OCI-LY3 (cell line): ENCODE measurements at regions not wholly inside any gene's neighbourhood (a gene's known extent, or its start where the extent isn't known, plus 50 kb on each side); places are given as distances from the start of the nearest gene placed in this dataset.
"Not testable (repeated sequence)": the region's sequence is repeated elsewhere in the genome, so short reads cannot be mapped to it uniquely, and the experiment has no call there.

Experiments
- H2AFZ ChIP-seq: fragments of 200-600, 300-600 bp; shearing (Covaris generic); 2 replicates; pipeline ENCODE4 v1.6.0; 2014; ENCODE audit warnings: antibody characterized with exemption, low read depth, low read length
- H3K27ac ChIP-seq: fragments of 200-600, 300-600 bp; sonication (generic); 2 replicates; pipeline ENCODE4 v1.5.1; 2014; ENCODE audit warnings: mild to moderate bottlenecking, low read length, moderate library complexity, mixed read lengths
- H3K27me3 ChIP-seq: fragments of 200-600, 300-600 bp; sonication (generic); 2 replicates; pipeline ENCODE4 v1.6.1; 2014; ENCODE audit warnings: low read depth, low read length, mixed read lengths
- H3K36me3 ChIP-seq: fragments of 200-600, 300-600 bp; sonication (generic); replicated peaks from 2 replicates; pipeline ENCODE3; 2014; ENCODE audit warnings: low read depth, low read length, mixed read lengths
- H3K4me1 ChIP-seq: fragments of 300-600, 200-600 bp; sonication (generic); 2 replicates; pipeline ENCODE4 v1.6.1; 2014; ENCODE audit warnings: low read length, mixed read lengths
- H3K4me2 ChIP-seq: fragments of 200-600, 300-600 bp; sonication (generic); 2 replicates; pipeline ENCODE4 v1.6.1; 2014; ENCODE audit warnings: low read length, mixed read lengths
- H3K4me3 ChIP-seq: fragments of 300-600, 200-600 bp; sonication (generic); 2 replicates; pipeline ENCODE4 v1.5.1; 2014; ENCODE audit warnings: antibody characterized with exemption, mild to moderate bottlenecking, low read length, moderate library complexity
- H3K79me2 ChIP-seq: fragments of 300-600, 200-600 bp; shearing (Covaris generic); 2 replicates; pipeline ENCODE4 v1.6.1; 2014; ENCODE audit warnings: mild to moderate bottlenecking, low read length, mixed read lengths
- H3K9ac ChIP-seq: fragments of 300-600, 200-600 bp; shearing (Covaris generic); 2 replicates; pipeline ENCODE4 v1.6.0; 2014; ENCODE audit warnings: mild to moderate bottlenecking, low read length, moderate library complexity
- H3K9me3 ChIP-seq: fragments of 200-600, 300-600 bp; shearing (Covaris generic); 2 replicates; pipeline ENCODE4 v1.6.1; 2014; ENCODE audit warnings: low read length, mixed read lengths; ENCODE audit not compliant: insufficient read depth
- H4K20me1 ChIP-seq: fragments of 200-600, 300-600 bp; sonication (generic); 2 replicates; pipeline ENCODE4 v1.6.1; 2016; ENCODE audit warnings: low read length, mixed read lengths; ENCODE audit not compliant: insufficient read depth
- CTCF ChIP-seq: fragments of 200-600, 300-600 bp; sonication (generic); IDR thresholded peaks from 2 replicates; pipeline ENCODE4 v1.5.1; 2014; ENCODE audit warnings: antibody characterized with exemption, low read length, low read depth
- EZH2phosphoT487 ChIP-seq: fragments of 200-600 bp; shearing (Covaris generic); IDR thresholded peaks from 2 replicates; pipeline ENCODE4 v1.6.1; 2018; ENCODE audit warnings: antibody characterized with exemption, mixed run types, low read depth

- H3K9me3 ChIP-seq, H3K4me3 ChIP-seq, H3K4me1 ChIP-seq, H3K79me2 ChIP-seq, H3K4me2 ChIP-seq, H3K27ac ChIP-seq, H3K27me3 ChIP-seq, H3K36me3 ChIP-seq, H2AFZ ChIP-seq, H3K9ac ChIP-seq, H4K20me1 ChIP-seq: not testable (repeated sequence)
These were observed 706.7 kb downstream of the KCNJ18 start for GRCh38 chr17:22399037-22399436.

GRCh38 chr17:22405080-22405479, 712.8 kb downstream of the KCNJ18 start:
- not testable (repeated sequence) for H2AFZ ChIP-seq, H3K79me2 ChIP-seq, H4K20me1 ChIP-seq, H3K27me3 ChIP-seq, H3K4me2 ChIP-seq, H3K4me3 ChIP-seq, H3K9me3 ChIP-seq, H3K27ac ChIP-seq, H3K36me3 ChIP-seq, H3K4me1 ChIP-seq, H3K9ac ChIP-seq

- Histone ChIP-seq H3K36me3 (no peaks in the 10 kb centered on the region), H3K9ac (no peak overlapping the region), H3K27ac (no peak overlapping the region), H3K4me2 (no peak overlapping the region), H4K20me1 (no peaks in the 10 kb centered on the region), H3K4me3 (no peak overlapping the region), H2AFZ (no peak overlapping the region), H3K9me3 (no peaks in the 10 kb centered on the region), H3K27me3 (no peaks in the 10 kb centered on the region), H3K4me1 (no peaks in the 10 kb centered on the region), H3K79me2 (no peaks in the 10 kb centered on the region)
- TF ChIP-seq CTCF (no peak), EZH2phosphoT487 (no peak)
These were observed 716.9 kb downstream of the KCNJ18 start for GRCh38 chr17:22409160-22409751.

- Histone ChIP-seq H3K4me1 (no peaks in the 10 kb centered on the region), H2AFZ (no peak overlapping the region), H3K9me3 (no peaks in the 10 kb centered on the region), H3K4me3 (no peak overlapping the region), H3K9ac (no peak overlapping the region), H3K27ac (no peak overlapping the region), H3K4me2 (no peak overlapping the region), H3K27me3 (no peaks in the 10 kb centered on the region), H4K20me1 (no peaks in the 10 kb centered on the region), H3K36me3 (no peaks in the 10 kb centered on the region), H3K79me2 (no peaks in the 10 kb centered on the region)
- TF ChIP-seq CTCF: no peak
- TF ChIP-seq EZH2phosphoT487: no peak
These were observed 717.8 kb downstream of the KCNJ18 start for GRCh38 chr17:22410136-22410535.

GRCh38 chr17:22411185-22411784, 719.0 kb downstream of the KCNJ18 start:
- Histone ChIP-seq H3K4me1 (no peaks in the 10 kb centered on the region), H3K4me2 (no peak overlapping the region), H2AFZ (no peak overlapping the region), H3K27me3 (no peaks in the 10 kb centered on the region), H3K9me3 (no peaks in the 10 kb centered on the region), H3K4me3 (no peak overlapping the region), H3K27ac (no peak overlapping the region), H3K79me2 (no peaks in the 10 kb centered on the region), H4K20me1 (no peaks in the 10 kb centered on the region), H3K9ac (no peak overlapping the region), H3K36me3 (no peaks in the 10 kb centered on the region)
- no peak for TF ChIP-seq EZH2phosphoT487
- TF ChIP-seq CTCF: no peak
